ENCODE measurements at regions not wholly inside any gene's neighbourhood (a gene's known extent, or its start where the extent isn't known, plus 50 kb on each side); places are given as distances from the start of the nearest gene placed in this dataset.

DNA sequence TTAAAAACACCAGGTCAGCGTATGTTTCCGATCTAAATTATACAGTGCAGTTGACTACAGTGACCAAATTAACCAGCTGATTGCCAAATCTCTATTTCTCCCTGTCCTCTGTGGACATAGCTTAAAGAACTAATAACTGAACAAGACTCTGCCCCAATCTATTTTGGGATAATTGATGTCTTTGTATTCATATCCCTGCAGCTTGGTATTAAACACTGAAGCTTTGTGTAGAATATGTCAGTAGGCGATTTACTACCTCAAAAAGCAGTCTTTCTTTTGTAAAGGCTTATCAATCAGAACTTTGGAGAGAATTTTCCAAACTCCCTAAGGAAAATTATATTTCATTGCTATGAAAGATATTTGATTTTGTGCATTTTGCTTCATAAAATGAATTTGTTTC is 258.2 kb downstream of the SOX2 start:
- TF ChIP-seq, protein P1, sequence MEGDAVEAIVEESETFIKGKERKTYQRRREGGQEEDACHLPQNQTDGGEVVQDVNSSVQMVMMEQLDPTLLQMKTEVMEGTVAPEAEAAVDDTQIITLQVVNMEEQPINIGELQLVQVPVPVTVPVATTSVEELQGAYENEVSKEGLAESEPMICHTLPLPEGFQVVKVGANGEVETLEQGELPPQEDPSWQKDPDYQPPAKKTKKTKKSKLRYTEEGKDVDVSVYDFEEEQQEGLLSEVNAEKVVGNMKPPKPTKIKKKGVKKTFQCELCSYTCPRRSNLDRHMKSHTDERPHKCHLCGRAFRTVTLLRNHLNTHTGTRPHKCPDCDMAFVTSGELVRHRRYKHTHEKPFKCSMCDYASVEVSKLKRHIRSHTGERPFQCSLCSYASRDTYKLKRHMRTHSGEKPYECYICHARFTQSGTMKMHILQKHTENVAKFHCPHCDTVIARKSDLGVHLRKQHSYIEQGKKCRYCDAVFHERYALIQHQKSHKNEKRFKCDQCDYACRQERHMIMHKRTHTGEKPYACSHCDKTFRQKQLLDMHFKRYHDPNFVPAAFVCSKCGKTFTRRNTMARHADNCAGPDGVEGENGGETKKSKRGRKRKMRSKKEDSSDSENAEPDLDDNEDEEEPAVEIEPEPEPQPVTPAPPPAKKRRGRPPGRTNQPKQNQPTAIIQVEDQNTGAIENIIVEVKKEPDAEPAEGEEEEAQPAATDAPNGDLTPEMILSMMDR (IDR thresholded peaks at IDR 0.05) = no peak
- TF ChIP-seq POLR2A (IDR thresholded peaks at IDR 0.05) = no peak

All from testis (tissue), 2 donors.